Smooth muscle cell (in vitro differentiated cells): ENCODE measurements at regions not wholly inside any gene's neighbourhood (a gene's known extent, or its start where the extent isn't known, plus 50 kb on each side); places are given as distances from the start of the nearest gene placed in this dataset.

Experiments
- DNase-seq: peaks from one replicate; lab custom pipeline; 2025; ENCODE audit not compliant: unreplicated experiment; lab: John Stamatoyannopoulos, UW
- H2AFZ ChIP-seq: fragments of 200-600 bp; sonication (generic); 2 replicates; pipeline ENCODE4 v1.6.0; 2016; ENCODE audit warnings: antibody characterized with exemption, low read depth, mild to moderate bottlenecking
- H3F3A ChIP-seq: fragments of 200-600 bp; sonication (generic); 2 replicates; pipeline ENCODE4 v1.6.0; 2017; ENCODE audit warnings: antibody characterized with exemption, low read depth
- H3K27ac ChIP-seq: fragments of 200-600 bp; sonication (generic); 2 replicates; pipeline ENCODE4 v1.5.1; 2016; ENCODE audit warnings: low read depth, mild to moderate bottlenecking
- H3K27me3 ChIP-seq: fragments of 200-600 bp; sonication (generic); 2 replicates; pipeline ENCODE4 v1.6.1; 2016; ENCODE audit warnings: low read depth, mild to moderate bottlenecking
- H3K36me3 ChIP-seq: fragments of 200-600 bp; sonication (generic); 2 replicates; pipeline ENCODE4 v1.5.1; 2016; ENCODE audit warnings: low read depth
- H3K4me1 ChIP-seq: fragments of 200-600 bp; sonication (generic); 2 replicates; pipeline ENCODE4 v1.5.1; 2016; ENCODE audit warnings: low read depth
- H3K4me2 ChIP-seq: fragments of 200-600 bp; sonication (generic); 2 replicates; pipeline ENCODE4 v1.6.0; 2016; ENCODE audit warnings: mild to moderate bottlenecking
- H3K4me3 ChIP-seq: fragments of 200-600 bp; sonication (generic); 2 replicates; pipeline ENCODE4 v1.5.1; 2016; ENCODE audit warnings: mild to moderate bottlenecking
- H3K79me2 ChIP-seq: fragments of 200-600 bp; sonication (generic); 2 replicates; pipeline ENCODE4 v1.6.0; 2016; ENCODE audit warnings: low read depth, mild to moderate bottlenecking
- H3K9ac ChIP-seq: fragments of 200-600 bp; sonication (generic); 2 replicates; pipeline ENCODE4 v1.6.0; 2016; ENCODE audit warnings: low read depth
- H3K9me3 ChIP-seq: fragments of 200-600 bp; sonication (generic); replicated peaks from 2 replicates; pipeline ENCODE4 v1.5.1; 2016; ENCODE audit warnings: low read depth
- H4K20me1 ChIP-seq: fragments of 200-600 bp; sonication (generic); 2 replicates; pipeline ENCODE4 v1.6.0; 2016; ENCODE audit warnings: low read depth
- WGBS: methylation state at CpG from one replicate; pipeline ENCODE4 v1.1.7; 2016; ENCODE audit warnings: low lambda C conversion rate; 5-methylcytosine and 5-hydroxymethylcytosine counted together
- TF ChIP-seq, protein P1 (sequence below): fragments of 200-600 bp; sonication (generic); IDR thresholded peaks from 2 replicates; pipeline ENCODE4 v1.5.1; 2017; ENCODE audit warnings: borderline replicate concordance, mild to moderate bottlenecking, antibody characterized with exemption; ENCODE audit not compliant: insufficient read depth, poor library complexity, severe bottlenecking

DNA sequence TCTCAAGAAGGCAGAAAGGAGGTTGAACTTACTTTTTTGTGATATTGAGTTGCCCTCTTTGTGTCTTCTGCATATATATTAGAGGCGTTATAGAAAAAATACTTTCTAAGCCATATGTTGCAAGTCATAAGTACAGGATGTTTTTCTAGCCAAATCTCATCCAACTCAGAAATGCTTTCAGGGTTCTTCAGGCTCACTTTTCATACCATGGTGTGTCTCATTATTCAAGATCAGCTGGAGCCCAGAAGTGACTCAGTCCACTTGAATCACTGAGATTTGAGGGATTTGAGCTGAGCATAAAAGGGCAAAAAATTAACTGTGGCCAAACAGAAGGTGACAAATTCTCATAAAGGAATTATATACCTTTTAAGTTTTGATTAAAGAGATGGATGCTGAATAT is 157.3 kb downstream of the WNT5A start:
- Histone ChIP-seq H4K20me1 (no peaks in the 10 kb centered on the region), H3K36me3 (no peaks in the 10 kb centered on the region), H2AFZ (no peak overlapping the region), H3K4me3 (no peak overlapping the region), H3F3A (peaks cover 9% of the 10 kb centered on the region), H3K79me2 (no peaks in the 10 kb centered on the region), H3K4me2 (peak overlapping the region; percentile 78), H3K27ac (peak overlapping the region; percentile 95), H3K4me1 (peaks cover 17% of the 10 kb centered on the region), H3K9ac (peak overlapping the region; percentile 90), H3K27me3 (no peaks in the 10 kb centered on the region), H3K9me3 (no peaks in the 10 kb centered on the region)
- no peak for DNase-seq
- WGBS: 20% methylated on average over 1 of the region's 1 CpG
- TF ChIP-seq, protein P1, sequence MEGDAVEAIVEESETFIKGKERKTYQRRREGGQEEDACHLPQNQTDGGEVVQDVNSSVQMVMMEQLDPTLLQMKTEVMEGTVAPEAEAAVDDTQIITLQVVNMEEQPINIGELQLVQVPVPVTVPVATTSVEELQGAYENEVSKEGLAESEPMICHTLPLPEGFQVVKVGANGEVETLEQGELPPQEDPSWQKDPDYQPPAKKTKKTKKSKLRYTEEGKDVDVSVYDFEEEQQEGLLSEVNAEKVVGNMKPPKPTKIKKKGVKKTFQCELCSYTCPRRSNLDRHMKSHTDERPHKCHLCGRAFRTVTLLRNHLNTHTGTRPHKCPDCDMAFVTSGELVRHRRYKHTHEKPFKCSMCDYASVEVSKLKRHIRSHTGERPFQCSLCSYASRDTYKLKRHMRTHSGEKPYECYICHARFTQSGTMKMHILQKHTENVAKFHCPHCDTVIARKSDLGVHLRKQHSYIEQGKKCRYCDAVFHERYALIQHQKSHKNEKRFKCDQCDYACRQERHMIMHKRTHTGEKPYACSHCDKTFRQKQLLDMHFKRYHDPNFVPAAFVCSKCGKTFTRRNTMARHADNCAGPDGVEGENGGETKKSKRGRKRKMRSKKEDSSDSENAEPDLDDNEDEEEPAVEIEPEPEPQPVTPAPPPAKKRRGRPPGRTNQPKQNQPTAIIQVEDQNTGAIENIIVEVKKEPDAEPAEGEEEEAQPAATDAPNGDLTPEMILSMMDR: no peak

DNA sequence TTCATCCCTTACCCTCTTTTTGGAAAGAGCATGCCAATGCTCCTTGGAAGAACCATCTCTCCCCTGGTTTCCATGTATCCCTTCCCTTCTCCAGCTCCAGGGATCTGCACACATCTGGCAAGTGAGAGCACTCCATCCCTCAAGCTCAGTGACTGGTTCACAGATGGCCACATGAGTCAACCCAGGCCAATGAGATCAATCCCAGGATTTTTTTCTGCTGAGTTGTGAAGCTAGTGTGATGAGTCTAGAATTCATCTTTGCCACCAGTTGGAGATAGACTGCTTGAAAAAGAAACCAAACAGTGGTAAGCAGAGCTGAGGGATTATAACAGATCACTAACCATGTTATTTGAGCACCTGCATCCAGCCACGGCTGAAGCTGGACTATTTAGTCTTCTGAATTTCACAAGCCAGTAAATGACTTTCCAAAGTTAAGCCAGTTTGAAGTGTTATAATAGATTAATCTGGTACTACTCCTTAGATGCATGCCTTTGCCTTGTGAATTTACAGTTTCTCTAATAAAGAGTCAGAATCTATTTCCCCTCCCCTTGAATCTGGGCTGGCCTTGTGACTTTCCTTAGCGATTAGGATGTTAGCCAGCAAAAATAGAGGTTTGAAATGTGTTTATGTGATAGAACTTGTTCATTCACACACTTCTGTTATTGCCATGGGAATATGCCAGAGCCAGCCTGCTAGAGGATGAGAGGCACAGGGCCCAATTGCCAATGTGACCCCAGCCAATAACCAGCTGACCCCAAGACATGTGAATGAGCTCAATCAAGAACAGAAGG is 159.8 kb downstream of the WNT5A start:
- Histone ChIP-seq H3K9me3 (no peaks in the 10 kb centered on the region), H3K4me2 (no peak overlapping the region)
- no peak for DNase-seq

DNA sequence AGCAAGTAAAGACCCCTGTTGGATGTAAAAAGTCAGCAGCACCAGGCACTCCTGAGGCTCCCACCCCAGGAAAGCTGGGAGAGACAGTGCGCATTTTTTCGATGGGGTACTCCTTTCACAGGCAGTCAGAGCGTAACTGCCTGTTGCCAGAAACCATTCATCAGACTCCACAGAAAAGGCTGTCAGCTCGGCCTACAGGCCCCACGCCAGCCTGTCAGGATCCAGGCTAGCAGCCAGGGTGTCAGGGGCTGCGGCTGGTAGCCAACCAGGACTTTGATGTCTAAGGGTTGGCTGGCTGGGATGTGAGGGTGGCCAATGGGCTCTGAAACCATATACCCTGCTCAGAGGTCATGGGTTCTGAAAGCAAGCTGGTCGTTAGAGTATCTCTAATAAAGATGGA is 164.5 kb downstream of the WNT5A start:
- TF ChIP-seq, protein P1: no peak
- no peaks in the 10 kb centered on the region for H4K20me1 ChIP-seq
- no peak overlapping the region for H3K9ac ChIP-seq
- H3K27ac ChIP-seq: peak overlapping the region; percentile 11
- no peak overlapping the region for H2AFZ ChIP-seq
- peaks cover 3% of the 10 kb centered on the region for H3F3A ChIP-seq
- no peak overlapping the region for H3K4me2 ChIP-seq
- no peak for DNase-seq
- no peaks in the 10 kb centered on the region for H3K36me3 ChIP-seq
- no peaks in the 10 kb centered on the region for H3K79me2 ChIP-seq
- no peak overlapping the region for H3K4me3 ChIP-seq
- WGBS: 95% methylated on average over 7 of the region's 7 CpGs
- H3K9me3 ChIP-seq: no peaks in the 10 kb centered on the region
- H3K4me1 ChIP-seq: no peaks in the 10 kb centered on the region
- H3K27me3 ChIP-seq: no peaks in the 10 kb centered on the region

More for the DNA sequence above, 159.8 kb downstream of the WNT5A start:
- Histone ChIP-seq H3K4me3 (no peak overlapping the region), H3F3A (peaks cover 11% of the 10 kb centered on the region), H3K27me3 (no peaks in the 10 kb centered on the region), H3K4me1 (peaks cover 17% of the 10 kb centered on the region), H3K36me3 (no peaks in the 10 kb centered on the region), H2AFZ (no peak overlapping the region), H3K9ac (no peak overlapping the region), H4K20me1 (no peaks in the 10 kb centered on the region), H3K79me2 (no peaks in the 10 kb centered on the region), H3K27ac (no peak overlapping the region)
- TF ChIP-seq, protein P1: no peak
- 67% methylated on average over 2 of the region's 2 CpGs for WGBS

DNA sequence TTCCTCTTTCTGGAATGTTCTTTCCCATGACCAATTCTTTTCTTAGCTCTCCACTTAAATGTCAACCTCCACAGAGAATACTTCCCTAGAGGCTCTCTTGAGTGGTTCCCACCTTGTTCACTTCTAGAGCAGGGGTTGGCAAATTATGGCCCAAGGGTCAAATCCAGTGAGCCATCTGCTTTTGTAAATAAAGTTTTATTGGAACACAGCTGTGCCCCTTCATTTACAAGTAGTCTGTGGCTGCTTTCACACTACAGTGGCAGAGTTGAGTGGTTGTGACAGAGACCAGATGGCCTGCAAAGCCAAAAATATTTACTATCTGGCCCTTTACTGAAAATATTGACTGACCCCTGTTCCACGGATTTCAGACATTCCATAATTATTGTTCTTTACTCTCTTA is 166.2 kb downstream of the WNT5A start:
- Histone ChIP-seq H3K4me3 (no peak overlapping the region), H4K20me1 (no peaks in the 10 kb centered on the region), H2AFZ (no peak overlapping the region), H3K27me3 (no peaks in the 10 kb centered on the region), H3K9ac (no peak overlapping the region), H3K4me2 (no peak overlapping the region), H3K36me3 (no peaks in the 10 kb centered on the region), H3F3A (peaks cover 3% of the 10 kb centered on the region), H3K79me2 (no peaks in the 10 kb centered on the region), H3K9me3 (no peaks in the 10 kb centered on the region), H3K27ac (no peak overlapping the region), H3K4me1 (no peaks in the 10 kb centered on the region)
- DNase-seq: no peak
- TF ChIP-seq, protein P1: no peak
- 14% methylated on average over 1 of the region's 1 CpG for WGBS
